ENCODE measurements at regions not wholly inside any gene's neighbourhood (a gene's known extent, or its start where the extent isn't known, plus 50 kb on each side); places are given as distances from the start of the nearest gene placed in this dataset.
"Not testable (repeated sequence)": the region's sequence is repeated elsewhere in the genome, so short reads cannot be mapped to it uniquely, and the experiment has no call there.

- H3K27ac Mint-ChIP-seq = no peak overlapping the region
- ATAC-seq (ENCODE audit: low read depth in 2 of 2) = no peak
- no peaks in the 10 kb centered on the region for H3K27me3 Mint-ChIP-seq
- no peaks in the 10 kb centered on the region for H3K4me1 Mint-ChIP-seq
- no peak overlapping the region for H3K4me3 Mint-ChIP-seq
- Histone ChIP-seq H3K4me1 (ENCODE audit: control insufficient read depth, insufficient read depth, low read length, poor library complexity, severe bottlenecking) (no peaks in the 10 kb centered on the region), H3K36me3 (ENCODE audit: control insufficient read depth, insufficient read depth, low read length) (no peaks in the 10 kb centered on the region), H3K27me3 (ENCODE audit: control insufficient read depth, insufficient read depth, low read length) (no peaks in the 10 kb centered on the region), H3K27ac (ENCODE audit: insufficient read depth, low read length, poor library complexity, severe bottlenecking) (no peak overlapping the region), H3K9me3 (ENCODE audit: control insufficient read depth in 2 of 2, low read length in 2 of 2) (no peaks in the 10 kb centered on the region), H3K4me3 (ENCODE audit: low read depth, low read length) (no peak overlapping the region)
- no peaks in the 10 kb centered on the region for H3K36me3 Mint-ChIP-seq
- DNase-seq = no peak
- H3K9me3 Mint-ChIP-seq = peaks cover 0 to 3% (median 0%) of the 10 kb centered on the region in 7 donors
These were observed 151.8 kb upstream of the ST6GALNAC5 start for GRCh38 chr1:76715474-76715873.

- Histone ChIP-seq H3K27me3 (ENCODE audit: control insufficient read depth, insufficient read depth, low read length) (no peaks in the 10 kb centered on the region), H3K4me3 (ENCODE audit: low read depth, low read length) (no peak overlapping the region), H3K9me3 (ENCODE audit: control insufficient read depth in 2 of 2, low read length in 2 of 2) (no peaks in the 10 kb centered on the region), H3K4me1 (ENCODE audit: control insufficient read depth, insufficient read depth, low read length, poor library complexity, severe bottlenecking) (no peaks in the 10 kb centered on the region), H3K27ac (ENCODE audit: insufficient read depth, low read length, poor library complexity, severe bottlenecking) (no peak overlapping the region), H3K36me3 (ENCODE audit: control insufficient read depth, insufficient read depth, low read length) (no peaks in the 10 kb centered on the region)
- H3K4me1 Mint-ChIP-seq = no peaks in the 10 kb centered on the region
- DNase-seq (no peak), ATAC-seq (ENCODE audit: low read depth in 2 of 2) (no peak)
- H3K27me3 Mint-ChIP-seq = no peaks in the 10 kb centered on the region
- no peak overlapping the region for H3K27ac Mint-ChIP-seq
- H3K36me3 Mint-ChIP-seq = no peaks in the 10 kb centered on the region
- H3K9me3 Mint-ChIP-seq = peaks cover 0 to 3% (median 0%) of the 10 kb centered on the region in 7 donors
- no peak overlapping the region for H3K4me3 Mint-ChIP-seq
These were observed 143.3 kb upstream of the ST6GALNAC5 start for GRCh38 chr1:76723949-76724348.

DNA sequence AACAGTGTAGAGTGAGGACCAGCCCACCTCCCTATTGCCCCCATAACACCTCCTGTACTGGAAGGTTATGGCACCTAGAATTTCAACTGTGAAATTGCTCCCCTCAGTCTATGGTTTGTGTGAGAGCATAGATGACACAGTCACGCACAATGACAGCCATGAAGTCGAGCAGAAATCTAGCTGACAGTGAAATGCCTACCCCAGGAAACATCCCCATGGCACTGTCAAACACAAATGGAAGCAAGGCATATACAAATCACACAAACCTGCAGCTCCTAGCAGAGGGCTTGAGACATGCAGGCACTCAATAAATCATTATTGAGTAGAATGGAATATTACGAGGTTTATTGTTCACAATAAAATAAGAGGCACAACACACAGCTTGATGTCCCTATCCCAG is 142.5 kb upstream of the ST6GALNAC5 start:
- no peaks in the 10 kb centered on the region for H3K27me3 Mint-ChIP-seq
- Histone ChIP-seq H3K27me3 (ENCODE audit: control insufficient read depth, insufficient read depth, low read length) (no peaks in the 10 kb centered on the region), H3K4me1 (ENCODE audit: control insufficient read depth, insufficient read depth, low read length, poor library complexity, severe bottlenecking) (no peaks in the 10 kb centered on the region), H3K4me3 (ENCODE audit: low read depth, low read length) (no peak overlapping the region), H3K9me3 (ENCODE audit: control insufficient read depth in 2 of 2, low read length in 2 of 2) (no peaks in the 10 kb centered on the region), H3K27ac (ENCODE audit: insufficient read depth, low read length, poor library complexity, severe bottlenecking) (no peak overlapping the region), H3K36me3 (ENCODE audit: control insufficient read depth, insufficient read depth, low read length) (no peaks in the 10 kb centered on the region)
- no peak for ATAC-seq (ENCODE audit: low read depth in 2 of 2)
- no peak for DNase-seq
- no peak overlapping the region for H3K27ac Mint-ChIP-seq
- no peak overlapping the region for H3K4me3 Mint-ChIP-seq
- H3K36me3 Mint-ChIP-seq = no peaks in the 10 kb centered on the region
- H3K9me3 Mint-ChIP-seq = no peaks in the 10 kb centered on the region
- H3K4me1 Mint-ChIP-seq = no peaks in the 10 kb centered on the region

- Histone ChIP-seq H3K9me3 (ENCODE audit: control insufficient read depth in 2 of 2, low read length in 2 of 2) (no peaks in the 10 kb centered on the region), H3K27ac (ENCODE audit: insufficient read depth, low read length, poor library complexity, severe bottlenecking) (no peak overlapping the region), H3K4me3 (ENCODE audit: low read depth, low read length) (no peak overlapping the region), H3K4me1 (ENCODE audit: control insufficient read depth, insufficient read depth, low read length, poor library complexity, severe bottlenecking) (no peaks in the 10 kb centered on the region), H3K27me3 (ENCODE audit: control insufficient read depth, insufficient read depth, low read length) (no peaks in the 10 kb centered on the region), H3K36me3 (ENCODE audit: control insufficient read depth, insufficient read depth, low read length) (no peaks in the 10 kb centered on the region)
- DNase-seq = no peak
- Mint-ChIP-seq H3K4me3 (no peak overlapping the region), H3K27ac (no peak overlapping the region), H3K9me3 (no peaks in the 10 kb centered on the region), H3K36me3 (no peaks in the 10 kb centered on the region), H3K4me1 (no peaks in the 10 kb centered on the region), H3K27me3 (no peaks in the 10 kb centered on the region)
- ATAC-seq (ENCODE audit: low read depth in 2 of 2) = no peak
These were observed 141.2 kb upstream of the ST6GALNAC5 start for GRCh38 chr1:76725864-76726619.

- Mint-ChIP-seq H3K4me1 (no peaks in the 10 kb centered on the region), H3K4me3 (no peak overlapping the region), H3K27ac (no peak overlapping the region), H3K9me3 (no peaks in the 10 kb centered on the region), H3K27me3 (no peaks in the 10 kb centered on the region), H3K36me3 (no peaks in the 10 kb centered on the region)
- ATAC-seq (ENCODE audit: low read depth in 2 of 2) = no peak
- H3K36me3 ChIP-seq (ENCODE audit: control insufficient read depth, insufficient read depth, low read length) = no peaks in the 10 kb centered on the region
- H3K27me3 ChIP-seq (ENCODE audit: control insufficient read depth, insufficient read depth, low read length) = no peaks in the 10 kb centered on the region
- no peak for DNase-seq
- H3K4me3 ChIP-seq (ENCODE audit: low read depth, low read length) = no peak overlapping the region
- no peaks in the 10 kb centered on the region for H3K4me1 ChIP-seq (ENCODE audit: control insufficient read depth, insufficient read depth, low read length, poor library complexity, severe bottlenecking)
- H3K27ac ChIP-seq (ENCODE audit: insufficient read depth, low read length, poor library complexity, severe bottlenecking) = no peak overlapping the region
- H3K9me3 ChIP-seq (ENCODE audit: control insufficient read depth in 2 of 2, low read length in 2 of 2) = no peaks in the 10 kb centered on the region
These were observed 139.8 kb upstream of the ST6GALNAC5 start for GRCh38 chr1:76727520-76727919.

DNA sequence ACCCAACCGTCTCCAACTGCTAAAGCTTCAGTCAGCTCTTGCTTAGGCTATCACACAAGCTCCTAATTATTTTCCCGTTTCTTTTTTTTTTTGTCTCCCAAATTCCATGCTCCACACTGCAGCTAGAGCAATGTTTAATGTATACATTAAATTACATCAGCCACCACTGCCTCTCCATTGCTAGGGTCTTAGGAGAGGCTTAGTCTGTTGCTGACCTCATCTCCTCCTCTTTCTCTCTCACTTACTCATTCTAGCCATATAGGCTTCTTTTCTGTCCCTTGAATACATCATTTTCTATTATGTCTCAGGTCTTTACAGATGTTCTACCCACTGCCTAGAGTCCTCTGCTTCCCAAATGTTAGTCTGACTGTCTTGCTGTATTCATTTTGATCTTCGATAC is 138.1 kb upstream of the ST6GALNAC5 start:
- no peak overlapping the region for H3K4me3 Mint-ChIP-seq
- H3K4me1 ChIP-seq (ENCODE audit: control insufficient read depth, insufficient read depth, low read length, poor library complexity, severe bottlenecking) = no peaks in the 10 kb centered on the region
- no peak for ATAC-seq (ENCODE audit: low read depth in 2 of 2)
- no peaks in the 10 kb centered on the region for H3K36me3 Mint-ChIP-seq
- H3K27ac Mint-ChIP-seq = no peak overlapping the region
- no peak overlapping the region for H3K4me3 ChIP-seq (ENCODE audit: low read depth, low read length)
- H3K9me3 Mint-ChIP-seq = no peaks in the 10 kb centered on the region
- H3K27ac ChIP-seq (ENCODE audit: insufficient read depth, low read length, poor library complexity, severe bottlenecking) = no peak overlapping the region
- H3K4me1 Mint-ChIP-seq = no peaks in the 10 kb centered on the region
- H3K27me3 ChIP-seq (ENCODE audit: control insufficient read depth, insufficient read depth, low read length) = no peaks in the 10 kb centered on the region
- DNase-seq = no peak
- H3K27me3 Mint-ChIP-seq = no peaks in the 10 kb centered on the region
- H3K36me3 ChIP-seq (ENCODE audit: control insufficient read depth, insufficient read depth, low read length) = no peaks in the 10 kb centered on the region
- no peaks in the 10 kb centered on the region for H3K9me3 ChIP-seq (ENCODE audit: control insufficient read depth in 2 of 2, low read length in 2 of 2)

GRCh38 chr1:76730027-76730426 is 137.3 kb upstream of the ST6GALNAC5 start:
- no peak overlapping the region for H3K4me3 Mint-ChIP-seq
- no peaks in the 10 kb centered on the region for H3K36me3 Mint-ChIP-seq
- Histone ChIP-seq H3K36me3 (ENCODE audit: control insufficient read depth, insufficient read depth, low read length) (no peaks in the 10 kb centered on the region), H3K27ac (ENCODE audit: insufficient read depth, low read length, poor library complexity, severe bottlenecking) (no peak overlapping the region), H3K4me3 (ENCODE audit: low read depth, low read length) (no peak overlapping the region), H3K9me3 (ENCODE audit: control insufficient read depth in 2 of 2, low read length in 2 of 2) (no peaks in the 10 kb centered on the region), H3K4me1 (ENCODE audit: control insufficient read depth, insufficient read depth, low read length, poor library complexity, severe bottlenecking) (no peaks in the 10 kb centered on the region), H3K27me3 (ENCODE audit: control insufficient read depth, insufficient read depth, low read length) (no peaks in the 10 kb centered on the region)
- H3K4me1 Mint-ChIP-seq = no peaks in the 10 kb centered on the region
- DNase-seq (no peak), ATAC-seq (ENCODE audit: low read depth in 2 of 2) (no peak)
- no peaks in the 10 kb centered on the region for H3K9me3 Mint-ChIP-seq
- no peaks in the 10 kb centered on the region for H3K27me3 Mint-ChIP-seq
- H3K27ac Mint-ChIP-seq = no peak overlapping the region

DNA sequence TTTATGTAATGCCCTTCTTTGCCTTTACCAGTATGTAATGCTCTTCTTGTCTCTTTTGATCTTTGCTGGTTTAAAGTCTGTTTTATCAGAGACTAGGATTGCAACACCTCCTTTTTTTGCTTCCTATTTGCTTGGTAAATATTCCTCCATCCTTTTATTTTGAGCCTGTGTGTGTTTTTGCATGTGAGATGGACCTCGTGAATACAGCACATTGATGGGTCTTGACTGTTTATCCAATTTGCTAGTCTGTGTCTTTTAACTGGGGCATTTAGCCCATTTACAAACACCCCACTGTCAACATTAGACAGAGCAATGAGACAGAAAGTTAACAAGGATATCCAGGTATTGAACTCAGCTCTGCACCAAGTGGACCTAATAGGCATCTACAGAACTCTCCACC is 128.9 kb upstream of the ST6GALNAC5 start:
- H3K36me3 ChIP-seq (ENCODE audit: control insufficient read depth, insufficient read depth, low read length); H3K9me3 ChIP-seq (ENCODE audit: control insufficient read depth in 2 of 2, low read length in 2 of 2); H3K27me3 Mint-ChIP-seq; H3K4me3 Mint-ChIP-seq; H3K27me3 ChIP-seq (ENCODE audit: control insufficient read depth, insufficient read depth, low read length); H3K36me3 Mint-ChIP-seq; H3K4me1 Mint-ChIP-seq; H3K27ac ChIP-seq (ENCODE audit: insufficient read depth, low read length, poor library complexity, severe bottlenecking); H3K4me1 ChIP-seq (ENCODE audit: control insufficient read depth, insufficient read depth, low read length, poor library complexity, severe bottlenecking); H3K27ac Mint-ChIP-seq; ATAC-seq (ENCODE audit: low read depth in 2 of 2); H3K9me3 Mint-ChIP-seq; H3K4me3 ChIP-seq (ENCODE audit: low read depth, low read length); DNase-seq: not testable (repeated sequence)

Measured in CD4-positive, CD25-positive, alpha-beta regulatory T cell (primary cell).